ENCODE measurements at regions not wholly inside any gene's neighbourhood (a gene's known extent, or its start where the extent isn't known, plus 50 kb on each side); places are given as distances from the start of the nearest gene placed in this dataset.

DNA sequence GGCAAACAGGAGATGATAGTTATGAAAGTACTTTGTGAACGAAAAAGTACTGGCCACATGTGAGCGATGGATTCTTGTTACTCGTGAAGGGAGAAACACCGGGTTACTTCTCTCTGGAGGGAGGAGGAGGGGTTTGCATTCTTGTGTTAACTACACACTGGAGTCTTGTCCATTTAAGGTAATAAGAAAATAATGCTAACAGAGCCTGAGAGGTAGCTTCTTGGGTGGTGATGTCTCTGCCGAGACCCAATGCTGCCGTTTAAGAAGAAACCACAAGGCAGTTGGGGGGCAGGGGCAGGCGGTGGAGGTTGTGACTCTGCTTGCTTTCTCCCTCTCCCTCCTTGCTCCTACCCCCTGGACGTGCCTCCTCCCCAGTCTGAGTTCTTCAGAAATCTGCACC is 100.9 kb upstream of the ROPN1 start:
- TF ChIP-seq CTCF (IDR thresholded peaks at IDR 0.05) (no peak), POLR2A (IDR thresholded peaks at IDR 0.05) (no peak), EP300 (IDR thresholded peaks at IDR 0.05) (no peak)

All from stomach (tissue), 4 donors.